SK-MEL-5 (cell line): ENCODE measurements at regions not wholly inside any gene's neighbourhood (a gene's known extent, or its start where the extent isn't known, plus 50 kb on each side); places are given as distances from the start of the nearest gene placed in this dataset.
"Not testable (repeated sequence)": the region's sequence is repeated elsewhere in the genome, so short reads cannot be mapped to it uniquely, and the experiment has no call there.

Source experiments
- DNase-seq: peaks from one replicate; pipeline ENCODE4 v3.0.0-alpha.2; 2016; ENCODE audit warnings: low read depth, low spot score
- in situ Hi-C: cut with HindIII; loops from 2 replicates; pipeline ENCODE4 v1.10.0; 2016; ENCODE audit warnings: low sequenced_read_pairs, high pct_unique_total_duplicates, low pct_unique_long_range_greater_than_20kb

DNA sequence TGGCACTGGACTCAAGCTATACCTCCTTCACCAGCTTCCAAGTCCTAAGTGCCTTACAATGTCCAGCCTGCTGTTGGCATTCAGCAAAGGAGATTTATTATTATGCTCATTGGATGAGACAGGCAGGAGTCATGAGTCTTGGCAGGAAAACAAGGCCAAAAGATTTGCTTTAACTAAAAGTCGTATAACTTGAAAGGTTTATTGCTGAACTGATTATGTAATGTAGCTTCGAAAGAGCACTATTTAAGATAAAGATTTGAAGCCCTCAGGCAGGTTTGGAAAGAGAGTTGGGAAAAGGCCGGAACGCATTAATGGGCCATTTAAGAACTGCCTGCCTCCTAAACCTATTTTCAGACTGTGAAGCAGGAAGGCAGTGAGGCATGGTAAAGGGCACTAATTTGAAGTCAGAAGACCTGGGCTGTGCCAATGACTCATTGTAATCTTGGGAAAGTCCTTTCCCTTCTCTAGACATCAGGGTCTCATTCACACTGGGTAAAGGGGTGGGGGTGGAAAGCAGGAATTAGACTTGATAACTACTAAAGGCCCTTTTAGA is 280.5 kb upstream of the EDA2R start:
- peak; percentile 2 for DNase-seq
- in situ Hi-C loops = no loop called here

DNA sequence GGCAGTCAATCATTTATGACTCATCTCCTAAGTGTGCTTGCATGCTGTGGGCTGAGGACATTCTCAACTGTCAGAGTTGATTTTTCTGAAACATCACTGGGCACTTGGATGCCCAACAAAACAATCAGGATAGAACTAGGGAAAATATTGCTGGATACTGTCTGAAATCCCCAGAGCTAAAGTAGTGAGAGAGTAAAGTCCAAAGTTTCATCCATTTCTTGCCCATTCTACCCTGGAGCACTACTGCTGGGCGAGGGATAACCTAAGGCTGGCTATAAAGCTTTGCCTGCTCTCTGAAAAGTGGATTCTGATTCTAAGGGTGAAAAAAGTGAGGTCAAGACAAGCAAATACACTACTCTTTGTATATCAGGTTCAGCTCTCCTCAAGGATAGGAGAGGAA is 279.6 kb upstream of the EDA2R start:
- in situ Hi-C loops = no loop called here
- no peak for DNase-seq

GRCh38 chrX:66915893-66916292 is 277.0 kb upstream of the EDA2R start:
- in situ Hi-C loops = no loop called here
- no peak for DNase-seq

DNA sequence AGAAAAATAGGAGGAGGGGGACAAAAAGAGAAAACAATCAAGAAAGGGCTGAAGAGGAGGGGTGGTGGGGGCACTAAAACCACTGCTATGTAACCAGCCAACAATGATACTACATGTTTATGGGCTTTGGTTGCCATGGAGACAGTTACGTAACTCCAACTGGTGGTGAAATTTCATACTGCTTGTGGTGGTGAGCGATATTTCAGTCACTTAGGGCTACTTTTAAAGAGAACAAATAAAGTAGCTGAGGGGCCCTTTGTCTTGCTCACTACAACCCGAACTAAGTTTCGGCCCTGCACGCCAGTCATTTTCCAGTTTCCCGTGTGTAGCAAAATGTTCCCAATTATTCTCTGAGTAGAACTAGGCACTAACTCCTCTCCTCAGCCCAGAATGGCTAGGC is 275.2 kb upstream of the EDA2R start:
- in situ Hi-C loops = no loop called here
- DNase-seq = peak; percentile 24

DNA sequence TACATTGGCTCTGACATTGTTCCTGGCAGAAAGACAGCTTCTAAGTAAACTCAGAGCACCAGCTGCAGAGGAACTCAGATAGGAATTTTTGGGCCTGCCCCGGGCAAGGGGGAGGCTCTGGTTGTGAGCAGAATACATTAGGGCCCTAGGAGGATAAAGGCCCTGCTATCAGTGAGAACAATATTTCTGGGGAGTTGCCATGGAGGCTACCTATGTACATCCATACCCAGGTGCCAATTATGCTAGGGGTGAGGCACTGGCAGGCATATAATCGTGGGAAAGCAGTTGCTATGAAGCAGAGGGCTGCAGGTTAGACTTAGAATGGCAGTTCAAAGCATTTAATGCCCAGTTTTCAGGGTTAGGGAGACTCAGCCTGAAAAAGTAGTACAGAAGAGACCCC is 273.5 kb upstream of the EDA2R start:
- in situ Hi-C loops = no loop called here
- DNase-seq = no peak

DNA sequence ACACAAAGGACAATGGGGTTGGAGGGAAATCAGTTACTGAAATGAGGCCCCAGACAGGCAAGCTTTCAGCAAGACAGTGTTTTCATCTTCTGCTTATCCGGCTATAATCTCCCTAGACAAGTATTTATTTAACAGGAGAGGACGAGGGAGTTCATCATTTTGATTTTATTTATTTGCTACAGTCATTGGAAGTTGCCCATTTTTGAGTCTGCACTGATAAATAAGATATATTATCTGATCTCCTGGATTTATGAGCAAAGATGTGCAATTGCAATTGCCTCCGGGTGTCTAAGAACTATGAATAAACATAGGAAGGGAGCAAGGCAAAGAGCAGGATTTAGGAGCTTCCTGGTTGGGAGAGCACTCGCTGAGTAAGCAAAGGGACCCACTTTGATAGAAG is 263.2 kb upstream of the EDA2R start:
- DNase-seq = no peak
- in situ Hi-C loops = no loop called here

- no peak for DNase-seq
- in situ Hi-C loops = no loop called here
Observed at GRCh38 chrX:66900886-66901285, 262.0 kb upstream of the EDA2R start.

DNA sequence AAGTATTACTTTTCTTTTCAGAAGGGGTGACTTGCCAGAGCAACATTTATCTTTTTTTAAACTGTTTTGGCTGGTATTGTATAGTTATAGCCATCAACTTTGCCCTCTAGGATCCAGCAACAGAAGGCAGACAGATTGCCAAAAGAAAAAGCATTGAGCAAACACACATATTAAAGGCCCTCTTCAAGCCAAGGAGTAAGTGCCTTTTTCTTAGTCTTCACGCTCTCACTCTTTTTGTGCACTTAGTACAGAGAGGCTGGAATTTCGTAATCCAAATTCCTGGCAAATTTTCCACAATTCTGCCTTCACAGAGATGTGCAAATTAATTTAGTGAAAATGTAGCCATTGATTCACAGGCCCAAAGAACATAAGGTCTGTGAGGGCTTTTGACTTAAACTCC is 253.1 kb upstream of the EDA2R start:
- DNase-seq = no peak
- in situ Hi-C loops = no loop called here

DNA sequence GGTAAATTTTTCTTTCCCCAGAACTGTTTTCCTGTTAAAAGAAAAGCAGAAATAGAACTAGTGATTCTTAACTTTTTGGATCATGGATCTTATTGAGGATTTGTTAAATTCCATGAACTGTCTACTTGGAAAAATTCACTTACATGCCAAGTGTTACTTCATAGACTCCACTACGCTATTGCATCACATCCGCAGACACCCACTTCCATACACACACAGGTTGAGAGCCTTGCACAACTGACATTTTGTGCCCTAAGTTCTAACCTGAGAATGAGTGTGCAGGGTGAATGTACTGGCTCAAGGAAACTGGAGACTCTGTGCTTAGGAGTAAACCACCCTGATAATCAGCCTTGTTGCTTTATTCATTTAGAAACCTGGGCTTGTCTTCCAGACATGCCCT is 250.5 kb upstream of the EDA2R start:
- no peak for DNase-seq
- in situ Hi-C loops = no loop called here

DNA sequence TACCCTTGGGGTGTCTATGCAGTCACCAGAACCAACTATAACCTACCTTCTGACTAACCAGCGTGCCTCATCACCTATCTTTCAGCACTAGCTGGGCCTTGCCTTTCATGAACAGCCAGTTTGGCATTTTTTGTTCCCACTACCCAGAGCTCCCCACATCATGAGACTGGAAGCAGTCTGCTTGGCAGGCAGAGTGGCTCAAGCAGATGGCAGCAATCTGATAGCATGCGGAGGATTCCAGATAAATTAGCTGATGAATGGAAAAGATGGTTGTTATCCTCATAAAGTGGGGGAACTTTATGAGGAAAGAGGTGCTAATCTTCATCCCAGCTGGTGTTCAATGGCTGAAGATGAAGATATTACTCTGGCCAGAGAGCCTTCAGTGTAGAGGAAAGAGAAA is 243.2 kb upstream of the EDA2R start:
- DNase-seq = no peak
- in situ Hi-C loops = no loop called here

DNA sequence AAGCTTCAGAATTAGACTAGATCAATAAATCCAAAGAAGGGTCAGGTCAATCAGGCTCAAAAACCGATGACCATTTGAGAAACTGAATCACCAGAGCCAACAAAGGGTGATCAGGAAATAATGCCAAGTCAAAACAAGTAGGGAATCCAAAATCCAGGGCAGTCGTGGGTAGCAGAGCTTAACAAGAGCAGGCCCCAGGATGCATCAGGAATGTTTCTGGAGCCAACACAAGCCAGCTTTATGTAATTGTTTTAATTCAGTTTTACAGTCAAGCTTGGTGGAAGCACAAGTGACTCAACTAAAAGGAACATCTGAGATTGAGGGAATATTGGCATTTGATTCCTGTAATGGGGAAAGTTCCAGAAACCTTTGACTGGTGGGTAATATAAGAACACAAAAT is 237.9 kb upstream of the EDA2R start:
- no peak for DNase-seq
- in situ Hi-C loops = no loop called here

DNA sequence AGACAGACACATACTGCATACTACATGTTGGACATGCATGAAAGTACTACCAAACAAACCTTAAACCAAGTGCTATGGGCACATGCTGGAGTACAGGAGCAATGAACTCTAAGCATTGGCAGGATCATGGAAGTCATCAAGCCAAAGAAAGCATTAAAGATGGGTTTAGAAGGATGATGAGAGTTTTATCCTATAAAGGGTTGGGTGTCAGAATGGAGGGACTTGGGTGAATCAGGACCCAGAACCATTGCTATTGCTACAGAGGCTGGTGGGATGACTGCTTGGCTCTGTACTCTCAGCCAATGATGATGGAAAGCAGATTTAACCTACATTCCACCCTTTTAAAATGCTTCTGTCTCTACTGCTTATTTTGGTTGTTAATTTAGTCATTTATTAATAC is 233.9 kb upstream of the EDA2R start:
- in situ Hi-C loops = no loop called here
- no peak for DNase-seq

DNA sequence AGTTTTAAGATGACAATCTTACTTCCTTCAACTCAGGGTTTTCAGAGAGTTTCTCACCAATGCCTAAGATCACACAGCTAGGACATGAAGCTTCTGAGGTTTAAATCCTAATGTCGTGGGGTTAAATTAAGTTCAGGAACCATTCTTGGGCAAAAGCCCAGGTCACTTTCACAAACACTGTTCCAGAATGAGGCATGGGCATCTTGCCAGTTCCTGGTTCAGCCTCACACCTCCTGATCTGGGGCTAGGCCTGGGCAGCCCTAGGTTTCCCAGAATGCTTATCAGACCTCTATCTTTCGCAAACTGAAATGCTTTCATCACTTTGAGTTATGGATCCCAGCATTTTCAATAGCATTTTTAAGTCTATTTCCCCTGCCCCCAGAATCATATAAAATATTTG is 224.8 kb upstream of the EDA2R start:
- no peak for DNase-seq
- in situ Hi-C loops = no loop called here

GRCh38 chrX:66833426-66833825 is 194.5 kb upstream of the EDA2R start:
- in situ Hi-C loops = no loop called here
- DNase-seq = no peak

DNA sequence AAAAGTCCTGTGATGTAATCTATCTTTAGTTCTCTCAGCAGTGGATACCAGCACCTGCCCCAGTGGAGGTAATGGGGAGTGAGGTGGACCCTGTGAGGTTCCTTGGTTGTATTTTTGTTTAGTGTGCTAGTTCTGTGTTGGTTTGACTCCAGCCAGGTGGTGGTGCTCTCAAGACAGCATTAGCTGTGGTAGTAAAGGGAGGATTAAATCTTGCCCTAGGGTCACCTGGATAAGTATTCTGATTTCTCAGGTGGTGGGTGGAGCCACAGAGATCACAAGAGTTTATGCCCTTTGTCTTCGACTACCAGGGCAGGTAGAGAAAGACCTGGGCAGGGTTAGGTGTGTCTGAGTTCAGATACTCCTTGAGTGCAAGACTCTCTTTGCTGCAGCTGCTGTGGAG is 176.3 kb upstream of the EDA2R start:
- DNase-seq = no peak
- in situ Hi-C loops = no loop called here

DNA sequence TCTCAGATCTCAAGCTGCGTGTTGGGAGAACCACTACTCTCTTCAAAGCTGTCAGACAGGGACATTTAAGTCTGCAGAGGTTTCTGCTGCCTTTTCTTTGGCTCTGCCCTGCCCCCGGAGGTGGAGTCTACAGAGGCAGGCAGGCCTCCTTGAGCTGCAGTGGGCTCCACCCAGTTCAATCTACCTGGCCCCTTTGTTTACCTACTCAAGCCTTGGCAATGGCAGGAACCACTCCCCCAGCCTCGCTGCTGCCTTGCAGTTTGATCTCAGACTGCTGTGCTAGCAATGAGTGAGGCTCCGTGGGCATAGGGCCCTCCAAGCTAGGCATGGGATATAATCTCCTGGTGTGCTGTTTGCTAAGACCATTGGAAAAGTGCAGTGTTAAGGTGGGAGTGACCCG is 155.6 kb upstream of the EDA2R start:
- in situ Hi-C loops, DNase-seq: not testable (repeated sequence)

DNA sequence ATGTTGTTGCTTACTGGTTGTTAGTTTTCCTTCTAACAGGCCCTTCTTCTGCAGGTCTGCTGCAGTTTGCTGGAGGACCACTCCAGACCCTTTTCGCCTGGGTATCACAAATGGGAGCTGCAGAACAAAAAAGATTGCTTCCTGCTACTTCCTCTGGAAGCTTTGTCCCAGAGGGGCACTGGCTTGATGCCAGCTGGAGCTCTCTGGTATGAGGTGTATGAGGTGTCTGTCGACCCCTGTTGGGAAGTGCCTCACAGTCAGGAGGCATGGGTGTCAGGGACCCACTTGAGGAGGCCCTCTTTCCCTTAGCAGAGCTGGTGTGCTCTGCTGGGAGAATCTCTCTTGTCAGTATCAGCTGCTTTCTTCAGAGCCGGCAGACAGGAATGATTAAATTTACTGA is 127.4 kb upstream of the EDA2R start:
- in situ Hi-C loops = no loop called here
- DNase-seq = no peak

DNA sequence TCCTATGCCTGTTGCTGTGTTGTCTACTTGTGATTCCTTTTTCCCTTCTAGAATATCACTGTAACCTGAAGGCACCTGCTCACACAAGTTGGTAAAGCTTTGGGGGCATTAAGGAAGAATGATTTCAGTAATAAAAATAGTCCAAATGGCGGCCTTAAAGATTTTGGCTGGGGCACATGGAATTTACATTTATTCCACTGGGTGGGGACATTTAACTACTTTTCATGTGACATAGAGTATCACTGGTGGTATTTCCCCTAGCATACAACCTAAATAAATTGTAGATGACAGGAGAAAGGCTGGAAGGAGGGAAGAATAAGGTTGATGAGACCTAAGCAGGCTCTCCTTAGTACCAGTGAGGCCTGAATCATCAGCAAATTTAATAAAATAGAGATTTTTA is 121.8 kb upstream of the EDA2R start:
- DNase-seq = peak; percentile 25
- in situ Hi-C loops = no loop called here

- in situ Hi-C loops = no loop called here
- no peak for DNase-seq
Observed at GRCh38 chrX:66756717-66757116, 117.8 kb upstream of the EDA2R start.

DNA sequence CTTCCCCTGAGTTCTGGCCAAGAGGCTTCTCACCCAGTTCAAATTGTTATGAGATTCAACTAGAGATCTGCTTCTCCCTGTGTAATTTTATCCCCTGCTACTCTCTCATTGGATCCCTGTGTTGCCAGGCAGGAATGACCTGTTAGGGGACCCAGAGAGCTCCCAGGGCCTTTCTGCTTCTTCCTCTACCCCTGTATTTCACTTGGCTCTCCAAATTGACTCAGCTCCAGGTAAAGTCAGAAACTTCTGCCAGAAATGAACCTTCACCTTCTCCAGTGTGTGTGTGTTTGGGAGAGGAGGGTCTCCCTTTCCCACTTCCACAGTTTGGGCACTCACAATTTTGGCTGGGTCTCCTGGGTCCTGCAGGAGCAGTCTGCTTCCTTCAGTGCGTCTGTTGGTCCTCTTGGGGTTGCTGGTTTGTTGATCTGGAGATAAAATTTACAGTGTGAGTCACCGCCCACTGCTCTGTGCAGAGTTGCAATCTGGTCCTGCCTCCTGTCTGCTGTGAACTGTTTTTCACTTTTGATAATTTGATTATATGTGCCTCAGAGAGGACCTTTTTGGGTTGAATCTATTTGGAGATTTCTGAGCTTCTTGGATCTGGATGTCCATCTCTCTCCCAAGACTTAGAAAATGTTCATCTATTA is 112.4 kb upstream of the EDA2R start:
- no peak for DNase-seq
- in situ Hi-C loops = no loop called here
